ENCODE measurements at regions not wholly inside any gene's neighbourhood (a gene's known extent, or its start where the extent isn't known, plus 50 kb on each side); places are given as distances from the start of the nearest gene placed in this dataset.

GRCh38 chr12:25326326-25326725, 75.6 kb upstream of the KRAS start:
- Mint-ChIP-seq H3K4me1 (ENCODE audit: low read depth, unreplicated experiment) (peaks cover 5% of the 10 kb centered on the region), H3K27me3 (ENCODE audit: insufficient read depth, unreplicated experiment) (no peaks in the 10 kb centered on the region), H3K36me3 (ENCODE audit: insufficient read depth, unreplicated experiment) (no peaks in the 10 kb centered on the region), H3K4me3 (ENCODE audit: unreplicated experiment) (no peak overlapping the region), H3K27ac (ENCODE audit: unreplicated experiment) (no peak overlapping the region), H3K9me3 (ENCODE audit: unreplicated experiment) (no peaks in the 10 kb centered on the region)
- ChIA-PET CTCF (no interaction called here), POLR2A (no interaction called here)
- Histone ChIP-seq H3K4me3 (ENCODE audit: low read depth, low read length) (no peak overlapping the region), H3K27me3 (replicated peaks; ENCODE audit: control insufficient read depth, insufficient read depth, low read length) (no peaks in the 10 kb centered on the region), H3K4me1 (peaks cover 5% of the 10 kb centered on the region), H3K36me3 (ENCODE audit: control insufficient read depth, insufficient read depth, low read length) (no peaks in the 10 kb centered on the region), H3K9me3 (no peaks in the 10 kb centered on the region)
- intact Hi-C loops (cut with micrococcal nuclease; ENCODE audit: unreplicated experiment), result no loop called here
- no peak for TF ChIP-seq CTCF (IDR thresholded peaks at IDR 0.05; ENCODE audit: insufficient read depth in 1 of 2, low read depth in 1 of 2, low read length in 1 of 2, severe bottlenecking in 1 of 2, unreplicated experiment in 1 of 2)
- no TSS peak for BruUV-seq (replicated peaks)
- no peak for DNase-seq

- ChIA-PET POLR2A (no interaction called here), CTCF (no interaction called here)
- intact Hi-C loops (cut with micrococcal nuclease; ENCODE audit: unreplicated experiment), result no loop called here
- peaks cover 5% of the 10 kb centered on the region for H3K4me1 ChIP-seq
- no peak overlapping the region for H3K4me3 ChIP-seq (ENCODE audit: low read depth, low read length)
- no peaks in the 10 kb centered on the region for H3K27me3 Mint-ChIP-seq (ENCODE audit: insufficient read depth, unreplicated experiment)
- peaks cover 5% of the 10 kb centered on the region for H3K4me1 Mint-ChIP-seq (ENCODE audit: low read depth, unreplicated experiment)
- no peak overlapping the region for H3K27ac Mint-ChIP-seq (ENCODE audit: unreplicated experiment)
- no peaks in the 10 kb centered on the region for H3K36me3 Mint-ChIP-seq (ENCODE audit: insufficient read depth, unreplicated experiment)
- H3K36me3 ChIP-seq (ENCODE audit: control insufficient read depth, insufficient read depth, low read length), result no peaks in the 10 kb centered on the region
- no TSS peak for BruUV-seq (replicated peaks)
- no peak for TF ChIP-seq CTCF (IDR thresholded peaks at IDR 0.05; ENCODE audit: insufficient read depth in 1 of 2, low read depth in 1 of 2, low read length in 1 of 2, severe bottlenecking in 1 of 2, unreplicated experiment in 1 of 2)
- no peaks in the 10 kb centered on the region for H3K27me3 ChIP-seq (replicated peaks; ENCODE audit: control insufficient read depth, insufficient read depth, low read length)
- no peak overlapping the region for H3K4me3 Mint-ChIP-seq (ENCODE audit: unreplicated experiment)
- DNase-seq, result no peak
- no peaks in the 10 kb centered on the region for H3K9me3 ChIP-seq
- no peaks in the 10 kb centered on the region for H3K9me3 Mint-ChIP-seq (ENCODE audit: unreplicated experiment)
Measured at GRCh38 chr12:25324861-25325260, 74.1 kb upstream of the KRAS start.

DNA sequence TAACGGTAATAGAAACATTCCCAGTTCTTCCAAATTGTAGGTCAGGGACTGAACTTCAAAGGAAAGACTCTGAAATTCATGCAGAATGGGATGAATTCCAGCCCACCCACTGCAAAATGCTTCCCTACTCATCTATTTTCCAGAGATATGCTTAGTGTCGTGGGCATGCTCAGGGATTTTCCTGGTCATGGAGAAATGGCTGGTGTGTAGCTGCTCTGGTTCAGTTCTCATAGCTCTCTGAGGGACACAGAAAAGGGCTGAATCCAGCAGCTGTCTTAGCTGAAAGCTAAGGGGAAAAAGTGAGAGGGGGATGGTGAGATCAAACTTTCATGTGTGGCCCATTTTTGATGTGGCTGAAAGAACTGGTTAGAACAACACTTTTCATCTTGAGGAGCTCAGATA, 72.9 kb upstream of the KRAS start:
- no peak overlapping the region for H3K4me3 ChIP-seq (ENCODE audit: low read depth, low read length)
- Mint-ChIP-seq H3K4me1 (ENCODE audit: low read depth, unreplicated experiment) (peaks cover 5% of the 10 kb centered on the region), H3K36me3 (ENCODE audit: insufficient read depth, unreplicated experiment) (no peaks in the 10 kb centered on the region), H3K4me3 (ENCODE audit: unreplicated experiment) (no peak overlapping the region), H3K27ac (ENCODE audit: unreplicated experiment) (no peak overlapping the region), H3K9me3 (ENCODE audit: unreplicated experiment) (no peaks in the 10 kb centered on the region), H3K27me3 (ENCODE audit: insufficient read depth, unreplicated experiment) (no peaks in the 10 kb centered on the region)
- H3K9me3 ChIP-seq, result no peaks in the 10 kb centered on the region
- peaks cover 5% of the 10 kb centered on the region for H3K4me1 ChIP-seq
- DNase-seq, result no peak
- no TSS peak for BruUV-seq (replicated peaks)
- H3K27me3 ChIP-seq (replicated peaks; ENCODE audit: control insufficient read depth, insufficient read depth, low read length), result no peaks in the 10 kb centered on the region
- intact Hi-C loops (cut with micrococcal nuclease; ENCODE audit: unreplicated experiment), result no loop called here
- no peak for TF ChIP-seq CTCF (IDR thresholded peaks at IDR 0.05; ENCODE audit: insufficient read depth in 1 of 2, low read depth in 1 of 2, low read length in 1 of 2, severe bottlenecking in 1 of 2, unreplicated experiment in 1 of 2)
- H3K36me3 ChIP-seq (ENCODE audit: control insufficient read depth, insufficient read depth, low read length), result no peaks in the 10 kb centered on the region
- ChIA-PET POLR2A (no interaction called here), CTCF (no interaction called here)
